Right cardiac atrium (tissue), 5 donors: ENCODE measurements at regions not wholly inside any gene's neighbourhood (a gene's known extent, or its start where the extent isn't known, plus 50 kb on each side); places are given as distances from the start of the nearest gene placed in this dataset.

ENCODE experiments used
- ATAC-seq, 2 donors: fragments of 200-7000 bp; cut with Tn5 transposase; one replicate each; pipeline versions ENCODE4 v1.8.0 to v1.9.1; 2020; ENCODE audit warnings: moderate library complexity in 2 of 2, mild to moderate bottlenecking in 1 of 2
- DNase-seq, 3 donors: peaks; one replicate each; pipeline ENCODE4 v3.0.0-alpha.2; 2020
- H3K27ac ChIP-seq: one replicate; pipeline ENCODE4 v1.5.1; 2013; ENCODE audit warnings: mild to moderate bottlenecking, low read length, control low read depth, moderate library complexity
- H3K27me3 ChIP-seq: one replicate; pipeline ENCODE4 v1.6.1; 2013; ENCODE audit not compliant: control insufficient read depth, insufficient read depth
- H3K4me1 ChIP-seq: one replicate; pipeline ENCODE4 v1.6.1; 2013; ENCODE audit warnings: low read length; ENCODE audit not compliant: control insufficient read depth, insufficient read depth
- H3K4me3 ChIP-seq: one replicate; pipeline ENCODE4 v1.5.1; 2013; ENCODE audit warnings: low read length, control low read depth
- H3K9me3 ChIP-seq: one replicate; pipeline ENCODE4 v1.6.1; 2013; ENCODE audit warnings: low read length; ENCODE audit not compliant: control insufficient read depth
- WGBS: extraction: QIAGEN DNeasy Blood & Tissue Kit; methylation state at CpG from one replicate; pipeline ENCODE4 v1.1.7; 2013; 5-methylcytosine and 5-hydroxymethylcytosine counted together
- intact Hi-C, 4 donors: fragments of 100-400 bp; cut with DNase I; formaldehyde crosslinking; loops; one replicate each; pipeline versions ENCODE4 v1.11.0 to v1.14.0; 2022 to 2023
- donor health status: healthy with polysubstance abuse.
- donor health status: DM: no; HTN: yes; CAD: no.
- donor health status: DM: no; HTN: no; CAD: no.
- donor health status: DM: no; HTN: yes; CAD: no; lungs with severe emphysema.
- donor health status: DM: yes; HTN: yes; CAD: no.

DNA sequence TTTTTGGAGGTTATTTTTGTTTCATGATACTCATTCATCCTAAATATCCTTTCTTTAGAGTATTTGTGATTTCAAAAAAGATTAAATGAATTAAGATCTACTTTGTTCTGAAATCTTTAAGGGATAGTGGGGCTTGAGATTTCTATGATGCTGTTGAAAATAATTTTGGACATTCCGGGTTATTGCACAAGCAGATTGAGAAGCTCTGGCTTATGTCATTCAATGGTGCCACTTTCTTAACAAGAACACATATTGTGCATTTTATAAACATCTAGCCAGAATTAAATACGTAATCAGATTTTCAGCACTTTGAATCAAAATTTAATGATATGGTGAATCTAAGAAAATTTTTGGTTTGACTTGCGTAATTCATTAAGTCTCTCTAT is 207.7 kb upstream of the COL3A1 start:
- DNase-seq = no peak
- no peaks in the 10 kb centered on the region for H3K27me3 ChIP-seq
- H3K9me3 ChIP-seq = no peaks in the 10 kb centered on the region
- 87% methylated on average over 3 of the region's 3 CpGs for WGBS
- intact Hi-C loops = no loop called here
- no peak overlapping the region for H3K27ac ChIP-seq
- no peaks in the 10 kb centered on the region for H3K4me1 ChIP-seq
- ATAC-seq = no peak
- H3K4me3 ChIP-seq = no peak overlapping the region

DNA sequence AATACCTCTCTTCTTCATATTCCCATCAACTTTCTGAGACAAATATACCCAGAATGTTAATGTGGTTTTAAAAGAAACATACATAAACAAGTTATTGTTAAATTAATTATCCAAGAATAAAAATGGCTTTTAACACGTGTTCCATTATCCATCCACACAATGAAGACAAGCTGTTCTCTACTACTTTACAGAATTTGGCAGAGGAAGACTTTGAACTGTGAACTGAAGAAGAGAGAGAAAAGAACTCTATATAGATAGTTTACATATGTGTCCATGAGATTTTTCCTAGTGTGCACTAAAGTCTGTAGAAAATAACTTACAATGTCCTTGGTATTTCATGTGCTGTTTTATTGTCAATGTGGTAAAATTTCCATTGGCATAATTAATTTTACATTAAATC is 207.0 kb upstream of the COL3A1 start:
- H3K4me3 ChIP-seq = no peak overlapping the region
- ATAC-seq (no peak), DNase-seq (no peak)
- no peaks in the 10 kb centered on the region for H3K27me3 ChIP-seq
- no peaks in the 10 kb centered on the region for H3K9me3 ChIP-seq
- intact Hi-C loops = no loop called here
- H3K4me1 ChIP-seq = no peaks in the 10 kb centered on the region
- WGBS = 66% methylated on average over 1 of the region's 1 CpG
- no peak overlapping the region for H3K27ac ChIP-seq

DNA sequence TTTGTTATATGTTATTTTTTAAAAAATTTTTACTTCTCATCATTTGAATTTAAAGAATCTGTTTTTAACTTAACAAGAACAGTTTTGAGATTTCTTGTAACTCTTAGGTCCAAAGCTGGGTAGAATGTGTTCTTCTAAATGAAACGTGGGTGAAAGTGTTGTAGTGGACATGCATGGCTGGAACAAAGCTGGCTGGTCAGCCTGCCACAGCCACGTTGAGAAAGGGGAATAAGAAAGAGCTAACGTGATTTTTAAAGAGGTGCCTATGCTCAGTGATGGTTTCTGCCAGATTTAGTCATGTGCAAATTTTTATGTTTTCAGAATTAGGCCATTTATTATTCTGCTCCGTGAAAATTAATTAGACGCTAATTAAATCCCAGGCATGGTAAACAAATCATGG is 203.9 kb upstream of the COL3A1 start:
- intact Hi-C loops = no loop called here
- DNase-seq (no peak), ATAC-seq (no peak)
- Histone ChIP-seq H3K4me3 (no peak overlapping the region), H3K27me3 (no peaks in the 10 kb centered on the region), H3K4me1 (no peaks in the 10 kb centered on the region), H3K27ac (no peak overlapping the region), H3K9me3 (no peaks in the 10 kb centered on the region)
- 79% methylated on average over 5 of the region's 5 CpGs for WGBS

DNA sequence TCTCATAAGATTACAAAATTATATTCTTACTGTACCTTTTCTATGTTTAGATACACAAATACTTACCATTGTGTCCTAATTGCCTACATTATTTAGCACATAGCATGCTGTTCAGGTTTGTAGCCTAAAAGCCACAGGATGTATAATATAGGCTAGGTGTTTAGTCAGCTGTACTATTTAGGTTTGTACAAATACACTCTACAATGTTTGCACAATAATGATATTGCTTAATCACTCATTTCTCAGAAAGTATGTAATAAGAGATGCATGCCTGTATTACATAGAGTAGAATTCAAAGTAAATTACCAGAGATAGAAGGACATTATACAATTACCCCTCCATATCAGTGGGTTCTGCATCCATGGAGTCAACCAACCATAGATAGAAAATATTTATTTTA is 201.1 kb upstream of the COL3A1 start:
- no peak overlapping the region for H3K27ac ChIP-seq
- no peaks in the 10 kb centered on the region for H3K27me3 ChIP-seq
- no peaks in the 10 kb centered on the region for H3K4me1 ChIP-seq
- intact Hi-C loops = no loop called here
- ATAC-seq (no peak), DNase-seq (no peak)
- no peak overlapping the region for H3K4me3 ChIP-seq
- H3K9me3 ChIP-seq = no peaks in the 10 kb centered on the region

DNA sequence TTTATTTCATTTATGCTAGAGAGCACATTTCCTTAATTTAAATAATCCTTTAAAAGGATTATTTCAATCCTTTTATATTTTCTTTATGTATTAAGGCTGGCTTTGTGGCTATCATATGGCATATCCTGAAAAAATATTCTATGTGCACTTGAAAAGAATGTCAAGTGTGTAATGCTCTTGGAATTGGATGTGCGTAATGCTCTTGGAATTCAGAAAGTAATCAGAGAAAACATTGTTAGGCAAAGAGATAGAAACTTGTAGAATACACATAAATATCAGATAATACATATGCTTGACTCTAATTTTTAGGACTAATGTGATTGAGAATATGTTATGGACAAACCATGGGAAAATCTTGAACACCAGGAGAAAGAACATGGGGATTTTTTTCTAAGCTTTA is 197.5 kb upstream of the COL3A1 start:
- no peaks in the 10 kb centered on the region for H3K4me1 ChIP-seq
- no peak for ATAC-seq
- H3K4me3 ChIP-seq = no peak overlapping the region
- intact Hi-C loops = no loop called here
- WGBS = 87% methylated on average over 1 of the region's 1 CpG
- DNase-seq = no peak
- H3K27me3 ChIP-seq = no peaks in the 10 kb centered on the region
- no peaks in the 10 kb centered on the region for H3K9me3 ChIP-seq
- H3K27ac ChIP-seq = no peak overlapping the region

DNA sequence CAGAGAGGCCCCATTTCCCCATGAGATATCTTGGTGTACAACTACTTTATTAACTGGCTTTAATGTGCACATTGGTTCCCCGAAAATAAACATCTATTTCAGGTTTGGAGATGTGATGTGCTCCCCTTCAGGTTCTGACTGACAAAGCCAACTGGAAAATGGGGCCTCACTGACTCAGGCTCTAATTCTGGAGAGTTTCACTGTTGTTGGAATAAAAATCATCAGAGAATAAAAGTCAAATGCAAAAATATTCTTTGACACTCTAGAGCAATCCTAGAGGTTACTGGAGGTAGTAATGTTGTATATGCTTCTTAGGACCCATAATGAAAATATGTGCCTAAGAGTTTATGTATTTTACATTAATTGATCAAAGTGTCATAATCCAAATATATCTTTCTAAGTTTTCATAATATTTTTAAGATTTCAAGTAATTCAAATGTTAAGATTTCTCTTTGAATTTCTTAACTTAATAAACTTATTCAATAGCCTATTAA is 189.9 kb upstream of the COL3A1 start:
- Histone ChIP-seq H3K4me3 (no peak overlapping the region), H3K27me3 (no peaks in the 10 kb centered on the region), H3K9me3 (no peaks in the 10 kb centered on the region), H3K27ac (no peak overlapping the region), H3K4me1 (no peaks in the 10 kb centered on the region)
- DNase-seq (no peak), ATAC-seq (no peak)
- intact Hi-C loops = loop anchor here in 1 of 4 donors (10.0 kb wide), 2 partner anchors 120 to 190 kb away; partner anchors contain the start of gene COL3A1
- 86% methylated on average over 1 of the region's 1 CpG for WGBS

DNA sequence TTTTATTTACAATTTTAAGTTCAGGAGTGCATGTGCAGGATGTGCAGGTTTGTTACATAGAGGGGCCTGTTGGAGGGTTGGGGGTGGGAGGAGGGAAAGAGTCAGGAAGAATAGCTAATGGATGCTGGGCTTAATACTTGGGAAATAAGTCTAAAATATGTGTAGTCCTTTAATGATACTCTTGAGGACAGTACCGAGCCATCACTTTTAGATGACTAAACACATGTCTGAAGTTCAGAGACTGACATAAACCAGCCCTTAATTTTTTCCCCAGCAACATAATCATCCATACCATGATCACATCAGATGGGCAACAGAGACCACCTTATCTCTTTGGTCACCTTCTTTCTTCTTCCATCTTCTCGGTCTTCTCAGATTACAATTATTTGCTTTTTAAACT is 189.1 kb upstream of the COL3A1 start:
- DNase-seq = no peak
- intact Hi-C loops = loop anchor here in 2 of 4 donors (5.0 to 10.0 kb wide), 3 partner anchors 120 to 190 kb away; partner anchors contain the start of gene COL3A1 (in 2 of the 2)
- no peak overlapping the region for H3K4me3 ChIP-seq
- H3K4me1 ChIP-seq = no peaks in the 10 kb centered on the region
- ATAC-seq = no peak
- 87% methylated on average over 2 of the region's 2 CpGs for WGBS
- H3K9me3 ChIP-seq = no peaks in the 10 kb centered on the region
- no peaks in the 10 kb centered on the region for H3K27me3 ChIP-seq
- H3K27ac ChIP-seq = no peak overlapping the region

DNA sequence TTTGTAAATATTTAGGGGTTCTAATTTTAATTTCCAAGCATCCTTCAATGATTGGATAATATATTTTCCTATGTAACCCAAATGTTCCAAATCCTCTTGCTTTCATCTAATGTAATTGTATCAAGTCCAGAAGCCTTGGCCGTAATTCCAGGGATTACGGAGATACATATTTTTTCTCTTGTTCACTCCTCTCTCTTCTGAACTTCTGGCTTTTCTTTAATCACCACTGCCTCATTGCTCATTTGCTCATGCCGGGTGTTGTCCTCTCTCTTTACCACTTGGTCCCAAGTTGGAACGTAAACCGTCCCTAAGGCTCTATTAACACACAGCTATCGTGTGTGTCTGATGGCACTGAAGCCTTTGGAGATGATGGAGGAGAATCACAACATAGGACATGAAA is 188.7 kb upstream of the COL3A1 start:
- no peak overlapping the region for H3K4me3 ChIP-seq
- intact Hi-C loops = loop anchor here in 2 of 4 donors (5.0 to 10.0 kb wide), 3 partner anchors 119 to 189 kb away; partner anchors contain the start of gene COL3A1 (in 2 of the 2)
- ATAC-seq = peak; percentile 54 to 67
- no peaks in the 10 kb centered on the region for H3K4me1 ChIP-seq
- no peaks in the 10 kb centered on the region for H3K9me3 ChIP-seq
- H3K27ac ChIP-seq = peak overlapping the region; percentile 25
- 62% methylated on average over 6 of the region's 6 CpGs for WGBS
- no peak for DNase-seq
- H3K27me3 ChIP-seq = no peaks in the 10 kb centered on the region

DNA sequence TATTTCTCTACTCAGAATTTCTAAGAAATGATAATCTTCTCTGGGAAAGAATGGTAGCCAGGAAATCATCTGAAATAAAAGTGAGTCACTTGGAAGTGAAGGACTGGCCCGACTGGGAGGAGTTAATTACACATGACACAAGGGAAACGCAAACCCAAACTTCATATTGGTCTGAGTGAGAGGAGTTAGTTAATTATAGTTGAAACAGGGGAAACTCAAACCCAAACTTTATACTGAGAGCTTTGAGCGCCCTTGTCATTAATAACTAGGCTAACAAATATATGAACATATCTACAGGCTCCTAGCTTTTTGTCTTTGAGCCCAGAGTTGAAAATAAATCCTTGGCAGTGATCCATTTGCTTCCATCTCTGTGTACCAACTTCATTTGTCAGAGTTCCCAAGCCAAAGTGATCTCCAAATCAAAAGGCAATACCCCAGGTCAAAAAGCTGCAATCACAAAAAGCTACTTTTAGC is 187.8 kb upstream of the COL3A1 start:
- ATAC-seq (peak; percentile 73 to 87), DNase-seq (peak in 1 of 3 donors; percentile 31)
- 36% methylated on average over 3 of the region's 3 CpGs for WGBS
- Histone ChIP-seq H3K4me1 (no peaks in the 10 kb centered on the region), H3K27me3 (no peaks in the 10 kb centered on the region), H3K27ac (peak overlapping the region; percentile 2), H3K4me3 (no peak overlapping the region), H3K9me3 (no peaks in the 10 kb centered on the region)
- intact Hi-C loops = loop anchor here in 2 of 4 donors (5.0 to 10.0 kb wide), 3 partner anchors 118 to 188 kb away; partner anchors contain the start of gene COL3A1 (in 2 of the 2)

DNA sequence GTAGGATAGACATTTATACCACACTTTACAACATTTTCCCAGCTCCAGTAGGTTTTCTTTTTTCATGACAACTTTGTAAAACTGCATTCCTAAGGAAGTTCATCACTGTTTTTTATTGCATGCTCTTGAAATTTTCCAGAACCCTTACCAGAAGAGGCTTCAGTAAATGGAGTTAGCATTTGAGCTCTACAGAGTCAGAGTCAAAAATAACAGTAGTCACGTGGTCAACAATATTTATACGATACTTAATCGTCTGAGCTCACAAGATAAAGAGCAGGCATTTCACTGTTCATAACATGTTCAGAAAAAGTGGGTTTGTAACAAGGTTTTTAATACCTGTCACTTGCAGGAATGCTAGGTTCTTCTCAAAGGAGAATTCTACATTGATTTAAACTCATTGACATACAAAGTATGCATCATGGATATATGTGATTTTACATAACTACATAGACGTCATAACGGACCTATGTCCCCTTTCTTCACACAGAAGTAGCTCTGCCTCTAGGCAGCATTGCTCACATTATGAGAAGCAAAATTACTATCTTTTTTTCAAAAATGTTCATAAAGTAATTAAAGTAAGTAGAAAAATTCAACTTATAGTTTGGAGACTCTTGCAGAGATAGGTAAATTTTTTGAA is 187.0 kb upstream of the COL3A1 start:
- no peak overlapping the region for H3K4me3 ChIP-seq
- H3K27me3 ChIP-seq = no peaks in the 10 kb centered on the region
- WGBS = 30% methylated on average over 5 of the region's 5 CpGs
- ATAC-seq = peak; percentile 38 to 67
- no peak for DNase-seq
- intact Hi-C loops = loop anchor here in 2 of 4 donors (5.0 to 10.0 kb wide), 3 partner anchors 118 to 188 kb away; partner anchors contain the start of gene COL3A1 (in 2 of the 2)
- H3K27ac ChIP-seq = no peak overlapping the region
- no peaks in the 10 kb centered on the region for H3K9me3 ChIP-seq
- no peaks in the 10 kb centered on the region for H3K4me1 ChIP-seq

DNA sequence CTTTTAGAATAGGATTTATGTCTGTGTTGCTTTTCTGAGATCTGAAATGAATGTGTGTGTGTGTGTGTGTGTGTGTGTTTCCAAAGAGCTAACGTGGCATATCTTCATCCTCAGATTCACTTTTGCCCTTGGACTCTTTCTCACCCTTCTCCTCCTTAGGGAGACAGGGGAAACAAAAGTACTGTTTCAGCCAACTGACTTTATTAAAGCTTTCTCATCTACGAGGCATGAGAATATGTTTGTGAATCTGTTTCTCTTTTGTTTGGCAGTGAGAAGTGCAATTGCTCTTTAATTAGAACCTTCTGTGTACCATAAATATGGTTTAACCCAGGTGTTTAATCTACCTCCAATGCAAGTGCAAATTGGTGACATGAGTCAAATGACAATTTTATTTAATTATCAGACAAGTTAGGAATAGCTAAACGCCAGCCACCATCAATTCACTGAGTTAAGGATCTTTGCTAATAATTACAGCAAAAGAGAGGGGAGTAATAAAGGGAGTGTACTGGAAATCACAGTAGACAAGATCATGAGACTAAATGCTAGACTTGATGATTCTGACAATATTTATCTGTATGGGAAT is 186.4 kb upstream of the COL3A1 start:
- intact Hi-C loops = loop anchor here in 2 of 4 donors (5.0 to 10.0 kb wide), 3 partner anchors 117 to 187 kb away; partner anchors contain the start of gene COL3A1 (in 2 of the 2)
- DNase-seq (no peak), ATAC-seq (peak; percentile 39 to 70)
- Histone ChIP-seq H3K9me3 (no peaks in the 10 kb centered on the region), H3K27ac (no peak overlapping the region), H3K4me3 (no peak overlapping the region), H3K27me3 (no peaks in the 10 kb centered on the region), H3K4me1 (no peaks in the 10 kb centered on the region)
- whole genome bisulfite sequencing = 17% methylated on average over 3 of the region's 3 CpGs
